HG02588 (cell line): ENCODE measurements at regions not wholly inside any gene's neighbourhood (a gene's known extent, or its start where the extent isn't known, plus 50 kb on each side); places are given as distances from the start of the nearest gene placed in this dataset.
"Not testable (repeated sequence)": the region's sequence is repeated elsewhere in the genome, so short reads cannot be mapped to it uniquely, and the experiment has no call there.

Experiments
- ATAC-seq: cut with Tn5 transposase; IDR thresholded peaks from one replicate; pipeline ENCODE4 v1.9.1; 2021; ENCODE audit warnings: mild to moderate bottlenecking, moderate library complexity; ENCODE audit not compliant: unreplicated experiment

GRCh38 chr3:158026236-158026635 lies 80.0 kb downstream of the SHOX2 start:
- ATAC-seq = no peak

- not testable (repeated sequence) for ATAC-seq
Measured at GRCh38 chr3:158019897-158020296, 86.3 kb downstream of the SHOX2 start.

- no peak for ATAC-seq
Measured at GRCh38 chr3:158018462-158018861, 87.8 kb downstream of the SHOX2 start.

- ATAC-seq = no peak
Measured at GRCh38 chr3:158012901-158013300, 93.3 kb downstream of the SHOX2 start.

- no peak for ATAC-seq
Measured at GRCh38 chr3:158005391-158006100, 100.7 kb downstream of the SHOX2 start.

GRCh38 chr3:157999246-157999645 lies 107.0 kb downstream of the SHOX2 start:
- no peak for ATAC-seq

- no peak for ATAC-seq
Measured at GRCh38 chr3:157982359-157982758, 123.9 kb downstream of the SHOX2 start.

- ATAC-seq = no peak
Measured at GRCh38 chr3:157981819-157982218, 124.4 kb downstream of the SHOX2 start.

- ATAC-seq = no peak
Measured at GRCh38 chr3:157979022-157979421, 127.2 kb downstream of the SHOX2 start.

- no peak for ATAC-seq
Measured at GRCh38 chr3:157961665-157962064, 144.6 kb downstream of the SHOX2 start.

- no peak for ATAC-seq
Measured at GRCh38 chr3:157958457-157958856, 147.8 kb downstream of the SHOX2 start.

GRCh38 chr3:157956850-157957249 lies 149.4 kb downstream of the SHOX2 start:
- ATAC-seq = no peak

- ATAC-seq = no peak
Measured at GRCh38 chr3:157956176-157956575, 150.0 kb downstream of the SHOX2 start.

GRCh38 chr3:157953565-157953964 lies 152.7 kb downstream of the SHOX2 start:
- ATAC-seq = no peak

- ATAC-seq = no peak
Measured at GRCh38 chr3:157948605-157949383, 157.4 kb downstream of the SHOX2 start.

- ATAC-seq = no peak
Measured at GRCh38 chr3:157939166-157939565, 167.1 kb downstream of the SHOX2 start.

- ATAC-seq = no peak
Measured at GRCh38 chr3:157938154-157938779, 168.0 kb downstream of the SHOX2 start.

- ATAC-seq = no peak
Measured at GRCh38 chr3:157931517-157931916, 174.7 kb downstream of the SHOX2 start.

GRCh38 chr3:157930000-157930780 lies 176.0 kb downstream of the SHOX2 start:
- ATAC-seq = no peak

GRCh38 chr3:157926822-157927221 lies 179.4 kb downstream of the SHOX2 start:
- no peak for ATAC-seq

GRCh38 chr3:157922614-157923013 lies 183.6 kb downstream of the SHOX2 start:
- no peak for ATAC-seq
